ENCODE measurements at regions not wholly inside any gene's neighbourhood (a gene's known extent, or its start where the extent isn't known, plus 50 kb on each side); places are given as distances from the start of the nearest gene placed in this dataset.

- Histone ChIP-seq H3K27me3 (ENCODE audit: control insufficient read depth in 1 of 2, insufficient read depth in 2 of 2, low read length in 1 of 2) (no peaks in the 10 kb centered on the region), H3K9me3 (ENCODE audit: control insufficient read depth, low read length) (no peaks in the 10 kb centered on the region), H3K4me1 (ENCODE audit: control insufficient read depth in 1 of 2, insufficient read depth in 2 of 2, low read length in 2 of 2) (no peaks in the 10 kb centered on the region), H3K36me3 (ENCODE audit: control insufficient read depth in 1 of 2, insufficient read depth in 2 of 2, low read length in 1 of 2) (no peaks in the 10 kb centered on the region), H3K27ac (ENCODE audit: low read depth in 1 of 2, low read length in 2 of 2) (no peak overlapping the region), H3K4me3 (ENCODE audit: low read length in 2 of 2) (no peak overlapping the region)
- DNase-seq (no peak), ATAC-seq (ENCODE audit: low FRiP score) (peak; percentile 56)
- WGBS, 2 donors: 20 to 25% methylated on average over 7 of the region's 7 CpGs
- intact Hi-C loops (cut with DNase I): loop anchor here in 1 of 2 donors (5.0 kb wide), 1 partner anchor 553 kb away; no protein-coding TSS in a partner anchor
These were observed 113.3 kb upstream of the CREB5 start for GRCh38 chr7:28298870-28299518.

GRCh38 chr7:28299556-28299955 is 112.8 kb upstream of the CREB5 start:
- H3K4me3 ChIP-seq (ENCODE audit: low read length in 2 of 2): no peak overlapping the region
- DNase-seq: no peak
- no peaks in the 10 kb centered on the region for H3K27me3 ChIP-seq (ENCODE audit: control insufficient read depth in 1 of 2, insufficient read depth in 2 of 2, low read length in 1 of 2)
- intact Hi-C loops (cut with DNase I): loop anchor here in 1 of 2 donors (5.0 kb wide), 1 partner anchor 553 kb away; no protein-coding TSS in a partner anchor
- no peaks in the 10 kb centered on the region for H3K4me1 ChIP-seq (ENCODE audit: control insufficient read depth in 1 of 2, insufficient read depth in 2 of 2, low read length in 2 of 2)
- 97 to 99% methylated on average over 1 of the region's 1 CpG for WGBS, 2 donors
- H3K36me3 ChIP-seq (ENCODE audit: control insufficient read depth in 1 of 2, insufficient read depth in 2 of 2, low read length in 1 of 2): no peaks in the 10 kb centered on the region
- no peak for ATAC-seq (ENCODE audit: low FRiP score)
- no peak overlapping the region for H3K27ac ChIP-seq (ENCODE audit: low read depth in 1 of 2, low read length in 2 of 2)
- no peaks in the 10 kb centered on the region for H3K9me3 ChIP-seq (ENCODE audit: control insufficient read depth, low read length)

- DNase-seq: no peak
- no peaks in the 10 kb centered on the region for H3K4me1 ChIP-seq (ENCODE audit: control insufficient read depth in 1 of 2, insufficient read depth in 2 of 2, low read length in 2 of 2)
- H3K27me3 ChIP-seq (ENCODE audit: control insufficient read depth in 1 of 2, insufficient read depth in 2 of 2, low read length in 1 of 2): no peaks in the 10 kb centered on the region
- H3K36me3 ChIP-seq (ENCODE audit: control insufficient read depth in 1 of 2, insufficient read depth in 2 of 2, low read length in 1 of 2): no peaks in the 10 kb centered on the region
- intact Hi-C loops (cut with DNase I): loop anchor here in 1 of 2 donors (10.0 kb wide), 1 partner anchor 554 kb away; no protein-coding TSS in a partner anchor
- H3K9me3 ChIP-seq (ENCODE audit: control insufficient read depth, low read length): no peaks in the 10 kb centered on the region
- H3K27ac ChIP-seq (ENCODE audit: low read depth in 1 of 2, low read length in 2 of 2): no peak overlapping the region
- no peak for ATAC-seq (ENCODE audit: low FRiP score)
- 67 to 79% methylated on average over 5 of the region's 5 CpGs for WGBS, 2 donors
- H3K4me3 ChIP-seq (ENCODE audit: low read length in 2 of 2): no peak overlapping the region
These were observed 111.8 kb upstream of the CREB5 start for GRCh38 chr7:28300488-28300887.

GRCh38 chr7:28301148-28301641 is 111.1 kb upstream of the CREB5 start:
- Histone ChIP-seq H3K4me1 (ENCODE audit: control insufficient read depth in 1 of 2, insufficient read depth in 2 of 2, low read length in 2 of 2) (no peaks in the 10 kb centered on the region), H3K36me3 (ENCODE audit: control insufficient read depth in 1 of 2, insufficient read depth in 2 of 2, low read length in 1 of 2) (no peaks in the 10 kb centered on the region), H3K9me3 (ENCODE audit: control insufficient read depth, low read length) (no peaks in the 10 kb centered on the region), H3K4me3 (ENCODE audit: low read length in 2 of 2) (no peak overlapping the region), H3K27ac (ENCODE audit: low read depth in 1 of 2, low read length in 2 of 2) (no peak overlapping the region), H3K27me3 (ENCODE audit: control insufficient read depth in 1 of 2, insufficient read depth in 2 of 2, low read length in 1 of 2) (no peaks in the 10 kb centered on the region)
- intact Hi-C loops (cut with DNase I): loop anchor here in 1 of 2 donors (10.0 kb wide), 1 partner anchor 554 kb away; no protein-coding TSS in a partner anchor
- 71 to 76% methylated on average over 5 of the region's 5 CpGs for WGBS, 2 donors
- DNase-seq (no peak), ATAC-seq (ENCODE audit: low FRiP score) (no peak)

GRCh38 chr7:28304290-28304689 is 108.0 kb upstream of the CREB5 start:
- Histone ChIP-seq H3K36me3 (ENCODE audit: control insufficient read depth in 1 of 2, insufficient read depth in 2 of 2, low read length in 1 of 2) (no peaks in the 10 kb centered on the region), H3K27ac (ENCODE audit: low read depth in 1 of 2, low read length in 2 of 2) (no peak overlapping the region), H3K9me3 (ENCODE audit: control insufficient read depth, low read length) (no peaks in the 10 kb centered on the region), H3K4me1 (ENCODE audit: control insufficient read depth in 1 of 2, insufficient read depth in 2 of 2, low read length in 2 of 2) (no peaks in the 10 kb centered on the region), H3K4me3 (ENCODE audit: low read length in 2 of 2) (no peak overlapping the region), H3K27me3 (ENCODE audit: control insufficient read depth in 1 of 2, insufficient read depth in 2 of 2, low read length in 1 of 2) (no peaks in the 10 kb centered on the region)
- ATAC-seq (ENCODE audit: low FRiP score): no peak
- DNase-seq: no peak
- intact Hi-C loops (cut with DNase I): loop anchor here in 1 of 2 donors (10.0 kb wide), 1 partner anchor 551 kb away; no protein-coding TSS in a partner anchor

GRCh38 chr7:28309704-28310459 is 102.4 kb upstream of the CREB5 start:
- ATAC-seq (ENCODE audit: low FRiP score) (no peak), DNase-seq (no peak)
- WGBS, 2 donors: 74 to 81% methylated on average over 4 of the region's 4 CpGs
- Histone ChIP-seq H3K4me3 (ENCODE audit: low read length in 2 of 2) (no peak overlapping the region), H3K27me3 (ENCODE audit: control insufficient read depth in 1 of 2, insufficient read depth in 2 of 2, low read length in 1 of 2) (no peaks in the 10 kb centered on the region), H3K27ac (ENCODE audit: low read depth in 1 of 2, low read length in 2 of 2) (no peak overlapping the region), H3K9me3 (ENCODE audit: control insufficient read depth, low read length) (no peaks in the 10 kb centered on the region), H3K4me1 (ENCODE audit: control insufficient read depth in 1 of 2, insufficient read depth in 2 of 2, low read length in 2 of 2) (no peaks in the 10 kb centered on the region), H3K36me3 (ENCODE audit: control insufficient read depth in 1 of 2, insufficient read depth in 2 of 2, low read length in 1 of 2) (no peaks in the 10 kb centered on the region)
- intact Hi-C loops (cut with DNase I): loop anchor here in 1 of 2 donors (10.0 kb wide), 1 partner anchor 545 kb away; no protein-coding TSS in a partner anchor

- intact Hi-C loops (cut with DNase I): no loop called here
These were observed 101.9 kb upstream of the CREB5 start for GRCh38 chr7:28310460-28310848.

GRCh38 chr7:28311670-28312069 is 100.6 kb upstream of the CREB5 start:
- no peak for ATAC-seq (ENCODE audit: low FRiP score)
- WGBS, 2 donors: 82 to 84% methylated on average over 12 of the region's 12 CpGs

More at GRCh38 chr7:28310460-28310848, 101.9 kb upstream of the CREB5 start:
- H3K36me3 ChIP-seq (ENCODE audit: control insufficient read depth in 1 of 2, insufficient read depth in 2 of 2, low read length in 1 of 2): no peaks in the 10 kb centered on the region
- H3K4me3 ChIP-seq (ENCODE audit: low read length in 2 of 2): no peak overlapping the region
- H3K4me1 ChIP-seq (ENCODE audit: control insufficient read depth in 1 of 2, insufficient read depth in 2 of 2, low read length in 2 of 2): no peaks in the 10 kb centered on the region
- no peaks in the 10 kb centered on the region for H3K27me3 ChIP-seq (ENCODE audit: control insufficient read depth in 1 of 2, insufficient read depth in 2 of 2, low read length in 1 of 2)
- no peaks in the 10 kb centered on the region for H3K9me3 ChIP-seq (ENCODE audit: control insufficient read depth, low read length)
- H3K27ac ChIP-seq (ENCODE audit: low read depth in 1 of 2, low read length in 2 of 2): no peak overlapping the region
- DNase-seq (no peak), ATAC-seq (ENCODE audit: low FRiP score) (no peak)
- 91% methylated on average over 6 of the region's 6 CpGs for whole genome bisulfite sequencing, 2 donors

More at GRCh38 chr7:28311670-28312069, 100.6 kb upstream of the CREB5 start:
- Histone ChIP-seq H3K4me1 (ENCODE audit: control insufficient read depth in 1 of 2, insufficient read depth in 2 of 2, low read length in 2 of 2) (no peaks in the 10 kb centered on the region), H3K4me3 (ENCODE audit: low read length in 2 of 2) (no peak overlapping the region), H3K36me3 (ENCODE audit: control insufficient read depth in 1 of 2, insufficient read depth in 2 of 2, low read length in 1 of 2) (no peaks in the 10 kb centered on the region), H3K9me3 (ENCODE audit: control insufficient read depth, low read length) (no peaks in the 10 kb centered on the region), H3K27ac (ENCODE audit: low read depth in 1 of 2, low read length in 2 of 2) (no peak overlapping the region), H3K27me3 (ENCODE audit: control insufficient read depth in 1 of 2, insufficient read depth in 2 of 2, low read length in 1 of 2) (no peaks in the 10 kb centered on the region)
- DNase-seq: no peak
- intact Hi-C loops (cut with DNase I): no loop called here

Data from aorta (tissue), 5 donors.